CD4-positive, alpha-beta T cell (primary cell): ENCODE measurements at regions not wholly inside any gene's neighbourhood (a gene's known extent, or its start where the extent isn't known, plus 50 kb on each side); places are given as distances from the start of the nearest gene placed in this dataset.

Experiments used
- ATAC-seq: fragments of 200-7000 bp; cut with Tn5 transposase; one replicate; pipeline ENCODE4 v1.10.0; 2022; ENCODE audit warnings: mild to moderate bottlenecking; ENCODE audit not compliant: poor library complexity
- CTCF ChIA-PET: fragments of 350-600 bp; sonication (Branson Sonifier 250); formaldehyde crosslinking; loops from one replicate; lab custom pipeline; 2021; ENCODE audit warnings: antibody characterized with exemption, inconsistent platforms; lab: Charles Lee
- POLR2A ChIA-PET: fragments of 350-600 bp; sonication (Branson Sonifier 250); formaldehyde crosslinking; loops from one replicate; lab custom pipeline; 2021; ENCODE audit warnings: antibody characterized with exemption, inconsistent platforms; lab: Charles Lee
- DNase-seq, 14 experiments: peaks; one replicate each; pipeline ENCODE4 v3.0.0-alpha.2; 2013 to 2020; ENCODE audit warnings: mixed read lengths in 2 of 14
- H3K27ac ChIP-seq, 2 donors: one replicate each; pipeline versions ENCODE4 v1.5.1 to v1.7.0; 2013; ENCODE audit warnings: low read length in 2 of 2, low read depth in 1 of 2, mild to moderate bottlenecking in 1 of 2
- H3K27me3 ChIP-seq, 2 experiments: 1 replicate in 1 of 2; 2 replicates in 1 of 2; pipeline versions ENCODE4 v1.6.1 to v1.7.0; 2013; ENCODE audit warnings: low read length in 2 of 2, control low read depth in 1 of 2, mild to moderate bottlenecking in 1 of 2, moderate library complexity in 1 of 2; ENCODE audit not compliant: insufficient read depth in 2 of 2, control insufficient read depth in 1 of 2
- H3K36me3 ChIP-seq: one replicate; pipeline ENCODE4 v1.6.1; 2013; ENCODE audit warnings: low read length, control low read depth; ENCODE audit not compliant: insufficient read depth
- H3K4me1 ChIP-seq: one replicate; pipeline ENCODE4 v1.6.1; 2013; ENCODE audit warnings: low read length, control low read depth; ENCODE audit not compliant: insufficient read depth
- H3K4me3 ChIP-seq: one replicate; pipeline ENCODE4 v1.5.1; 2013; ENCODE audit warnings: mild to moderate bottlenecking, low read length, moderate library complexity
- H3K9me3 ChIP-seq, 2 experiments: 1 replicate in 1 of 2; 2 replicates in 1 of 2; pipeline versions ENCODE4 v1.6.1 to v1.7.0; 2013; ENCODE audit warnings: low read length in 2 of 2, mild to moderate bottlenecking in 2 of 2, control low read depth in 1 of 2, moderate library complexity in 1 of 2; ENCODE audit not compliant: control insufficient read depth in 1 of 2, insufficient read depth in 1 of 2
- H3K27ac Mint-ChIP-seq: one replicate; pipeline ENCODE4 v1.8.0; 2020; ENCODE audit warnings: mixed read lengths
- H3K27me3 Mint-ChIP-seq: one replicate; pipeline ENCODE4 v1.8.0; 2021; ENCODE audit warnings: mixed read lengths
- H3K36me3 Mint-ChIP-seq: one replicate; pipeline ENCODE4 v1.8.0; 2021; ENCODE audit warnings: low read depth, mixed read lengths
- H3K4me1 Mint-ChIP-seq: one replicate; pipeline ENCODE4 v1.8.0; 2021; ENCODE audit warnings: low read depth, mixed read lengths
- H3K4me3 Mint-ChIP-seq: one replicate; pipeline ENCODE4 v1.8.0; 2020; ENCODE audit warnings: mild to moderate bottlenecking, mixed read lengths
- H3K9me3 Mint-ChIP-seq: one replicate; pipeline ENCODE4 v1.8.0; 2020; ENCODE audit warnings: mixed read lengths
- CTCF ChIP-seq: fragments of 200-600 bp; IDR thresholded peaks from one replicate; pipeline ENCODE4 v1.8.0; 2022; ENCODE audit warnings: antibody characterized with exemption, mild to moderate bottlenecking
- intact Hi-C, 2 experiments: fragments of 100-400 bp; cut with DNase I in 1 of 2; cut with micrococcal nuclease in 1 of 2; formaldehyde crosslinking; loops; one replicate each; pipeline versions ENCODE4 v1.15.1 to v1.9.0; 2023 to 2025; cut with DNase I, micrococcal nuclease

- no peak for TF ChIP-seq CTCF
- ChIA-PET CTCF (no interaction called here), POLR2A (no interaction called here)
- peaks cover 0 to 3% of the 10 kb centered on the region in 2 experiments for H3K27me3 ChIP-seq
- Mint-ChIP-seq H3K4me3 (no peak overlapping the region), H3K9me3 (no peaks in the 10 kb centered on the region), H3K4me1 (no peaks in the 10 kb centered on the region), H3K27me3 (peaks cover 14% of the 10 kb centered on the region), H3K27ac (no peak overlapping the region), H3K36me3 (no peaks in the 10 kb centered on the region)
- H3K27ac ChIP-seq: no peak overlapping the region
- ATAC-seq: no peak
- DNase-seq: no peak
- no peaks in the 10 kb centered on the region for H3K4me1 ChIP-seq
- intact Hi-C loops: no loop called here
- H3K4me3 ChIP-seq: no peak overlapping the region
- peaks cover 0 to 8% of the 10 kb centered on the region in 2 experiments for H3K9me3 ChIP-seq
- no peaks in the 10 kb centered on the region for H3K36me3 ChIP-seq
These were observed 67.9 kb upstream of the THBS2 start for GRCh38 chr6:169321546-169321945.

- no peaks in the 10 kb centered on the region for H3K36me3 ChIP-seq
- Mint-ChIP-seq H3K27me3 (peaks cover 10% of the 10 kb centered on the region), H3K27ac (no peak overlapping the region), H3K36me3 (no peaks in the 10 kb centered on the region), H3K4me1 (no peaks in the 10 kb centered on the region), H3K4me3 (no peak overlapping the region), H3K9me3 (no peaks in the 10 kb centered on the region)
- peaks cover 0 to 4% of the 10 kb centered on the region in 2 experiments for H3K9me3 ChIP-seq
- H3K27me3 ChIP-seq: no peaks in the 10 kb centered on the region
- H3K27ac ChIP-seq: no peak overlapping the region
- ChIA-PET CTCF (no interaction called here), POLR2A (no interaction called here)
- no peak for DNase-seq
- no peaks in the 10 kb centered on the region for H3K4me1 ChIP-seq
- TF ChIP-seq CTCF: no peak
- intact Hi-C loops: no loop called here
- ATAC-seq: no peak
- H3K4me3 ChIP-seq: no peak overlapping the region
These were observed 66.4 kb upstream of the THBS2 start for GRCh38 chr6:169320013-169320412.

- Histone ChIP-seq H3K36me3 (no peaks in the 10 kb centered on the region), H3K4me1 (no peaks in the 10 kb centered on the region), H3K27me3 (no peaks in the 10 kb centered on the region), H3K27ac (no peak overlapping the region), H3K4me3 (no peak overlapping the region), H3K9me3 (peaks cover 0 to 12% of the 10 kb centered on the region in 2 experiments)
- ATAC-seq (no peak), DNase-seq (no peak)
- Mint-ChIP-seq H3K4me3 (no peak overlapping the region), H3K27ac (no peak overlapping the region), H3K4me1 (no peaks in the 10 kb centered on the region), H3K36me3 (no peaks in the 10 kb centered on the region), H3K9me3 (no peaks in the 10 kb centered on the region), H3K27me3 (no peaks in the 10 kb centered on the region)
- intact Hi-C loops: no loop called here
- CTCF ChIA-PET: no interaction called here
- POLR2A ChIA-PET: no interaction called here
- no peak for TF ChIP-seq CTCF
These were observed 64.0 kb upstream of the THBS2 start for GRCh38 chr6:169317441-169318202.
